HFFc6 (cell line): ENCODE measurements at regions not wholly inside any gene's neighbourhood (a gene's known extent, or its start where the extent isn't known, plus 50 kb on each side); places are given as distances from the start of the nearest gene placed in this dataset.

Experiments used
- DNase-seq: peaks from one replicate; pipeline ENCODE4 v3.0.0-alpha.2; 2018
- H3K27ac Mint-ChIP-seq: 2 replicates; pipeline ENCODE4 v1.8.0; 2020; ENCODE audit warnings: mild to moderate bottlenecking, mixed read lengths
- H3K27me3 Mint-ChIP-seq: 2 replicates; pipeline ENCODE4 v1.8.0; 2021; ENCODE audit warnings: mild to moderate bottlenecking, moderate library complexity, mixed read lengths; ENCODE audit not compliant: insufficient read depth
- H3K36me3 Mint-ChIP-seq: 2 replicates; pipeline ENCODE4 v1.8.0; 2021; ENCODE audit warnings: low read depth, mixed read lengths
- H3K4me1 Mint-ChIP-seq: 2 replicates; pipeline ENCODE4 v1.8.0; 2020; ENCODE audit warnings: low read depth, mixed read lengths
- H3K4me3 Mint-ChIP-seq: 2 replicates; pipeline ENCODE4 v1.8.0; 2020; ENCODE audit warnings: mild to moderate bottlenecking, moderate library complexity, mixed read lengths
- H3K9me3 Mint-ChIP-seq: 2 replicates; pipeline ENCODE4 v1.8.0; 2020; ENCODE audit warnings: mild to moderate bottlenecking, mixed read lengths
- CTCF ChIP-seq: fragments of 200-600 bp; sonication (generic); IDR thresholded peaks from 2 replicates; pipeline ENCODE4 v1.5.0; 2021; ENCODE audit warnings: antibody characterized with exemption, mild to moderate bottlenecking

- no peak for TF ChIP-seq CTCF
- DNase-seq: no peak
- H3K4me1 Mint-ChIP-seq: peaks cover 13% of the 10 kb centered on the region
- no peaks in the 10 kb centered on the region for H3K9me3 Mint-ChIP-seq
- H3K4me3 Mint-ChIP-seq: no peak overlapping the region
- H3K27me3 Mint-ChIP-seq: peaks cover 3% of the 10 kb centered on the region; the same call in 1 of the 2 replicates
- no peak overlapping the region for H3K27ac Mint-ChIP-seq
- H3K36me3 Mint-ChIP-seq: peaks cover 11% of the 10 kb centered on the region; the same call in 1 of the 2 replicates
Measured at GRCh38 chr18:61694236-61694635, 198.6 kb downstream of the RNF152 start.

- H3K9me3 Mint-ChIP-seq: no peaks in the 10 kb centered on the region
- peaks cover 3% of the 10 kb centered on the region; the same call in 1 of the 2 replicates for H3K27me3 Mint-ChIP-seq
- peaks cover 4% of the 10 kb centered on the region; the same call in 1 of the 2 replicates for H3K36me3 Mint-ChIP-seq
- no peak for DNase-seq
- H3K27ac Mint-ChIP-seq: no peak overlapping the region
- peaks cover 10% of the 10 kb centered on the region; the same call in 1 of the 2 replicates for H3K4me1 Mint-ChIP-seq
- no peak overlapping the region for H3K4me3 Mint-ChIP-seq
- TF ChIP-seq CTCF: no peak
Measured at GRCh38 chr18:61690418-61691138, 202.2 kb downstream of the RNF152 start.

GRCh38 chr18:61687317-61687716 lies 205.5 kb downstream of the RNF152 start:
- no peaks in the 10 kb centered on the region for H3K36me3 Mint-ChIP-seq
- TF ChIP-seq CTCF: no peak
- H3K27ac Mint-ChIP-seq: no peak overlapping the region
- no peaks in the 10 kb centered on the region for H3K9me3 Mint-ChIP-seq
- no peak overlapping the region for H3K4me3 Mint-ChIP-seq
- no peak for DNase-seq
- no peaks in the 10 kb centered on the region for H3K4me1 Mint-ChIP-seq
- peaks cover 3% of the 10 kb centered on the region; the same call in 1 of the 2 replicates for H3K27me3 Mint-ChIP-seq

GRCh38 chr18:61683856-61684255 lies 209.0 kb downstream of the RNF152 start:
- DNase-seq: no peak
- Mint-ChIP-seq H3K27me3 (no peaks in the 10 kb centered on the region; the same call in 1 of the 2 replicates), H3K27ac (no peak overlapping the region), H3K4me3 (no peak overlapping the region), H3K4me1 (no peaks in the 10 kb centered on the region), H3K36me3 (peaks cover 10% of the 10 kb centered on the region), H3K9me3 (peaks cover 10% of the 10 kb centered on the region)
- TF ChIP-seq CTCF: no peak

GRCh38 chr18:61681065-61681464 lies 211.7 kb downstream of the RNF152 start:
- no peak for DNase-seq
- no peak overlapping the region for H3K4me3 Mint-ChIP-seq
- 0 out of 2 replicates have a peak, but pooled peaks cover 1% of the 10 kb centered on the region for H3K27me3 Mint-ChIP-seq
- H3K27ac Mint-ChIP-seq: no peak overlapping the region
- TF ChIP-seq CTCF: no peak
- H3K4me1 Mint-ChIP-seq: peaks cover 23% of the 10 kb centered on the region
- peaks cover 18% of the 10 kb centered on the region for H3K9me3 Mint-ChIP-seq
- peaks cover 14% of the 10 kb centered on the region for H3K36me3 Mint-ChIP-seq
